Ovary (tissue), 3 donors: ENCODE measurements at regions not wholly inside any gene's neighbourhood (a gene's known extent, or its start where the extent isn't known, plus 50 kb on each side); places are given as distances from the start of the nearest gene placed in this dataset.

ENCODE experiments used
- CTCF ChIP-seq, 3 donors: fragments of 450-650 bp in 2 of 3; fragments of 200-600 bp in 1 of 3; IDR thresholded peaks; one replicate each; pipeline versions ENCODE4 v1.5.1 to v1.8.0; 2016 to 2022; ENCODE audit warnings: antibody characterized with exemption in 3 of 3, mild to moderate bottlenecking in 1 of 3
- EP300 ChIP-seq: sonication (generic); formaldehyde crosslinking; IDR thresholded peaks from one replicate; pipeline ENCODE4 v1.6.1; 2017; ENCODE audit warnings: antibody characterized with exemption
- POLR2A ChIP-seq: fragments of 450-650 bp; IDR thresholded peaks from one replicate; pipeline ENCODE4 v1.6.1; 2017; ENCODE audit warnings: antibody characterized with exemption, mild to moderate bottlenecking, moderate library complexity
- donor health status: DM: no; HTN: no; CAD: no.

GRCh38 chr18:70672581-70672980 is 383.7 kb downstream of the SOCS6 start:
- no peak for TF ChIP-seq POLR2A
- no peak for TF ChIP-seq CTCF (IDR thresholded peaks at IDR 0.05)
- no peak for TF ChIP-seq EP300
